ENCODE measurements at regions not wholly inside any gene's neighbourhood (a gene's known extent, or its start where the extent isn't known, plus 50 kb on each side); places are given as distances from the start of the nearest gene placed in this dataset.

GRCh38 chr11:29389793-29390192, 627.0 kb downstream of the KCNA4 start:
- no CpG with 5 or more reads among the region's 1 CpG for WGBS (ENCODE audit: insufficient coverage, insufficient read length)
- Histone ChIP-seq H3K4me1 (ENCODE audit: control insufficient read depth, insufficient read depth, low read length) (no peaks in the 10 kb centered on the region), H3K4me3 (ENCODE audit: low read length) (no peak overlapping the region), H3K27ac (ENCODE audit: low read length) (no peak overlapping the region), H3K27me3 (ENCODE audit: control insufficient read depth, insufficient read depth, low read length) (no peaks in the 10 kb centered on the region), H3K9me3 (ENCODE audit: control insufficient read depth, insufficient read depth, low read length) (no peaks in the 10 kb centered on the region; the same call in 1 of the 2 replicates), H3K36me3 (ENCODE audit: control insufficient read depth, insufficient read depth, low read length) (no peaks in the 10 kb centered on the region)
- no peak for DNase-seq (ENCODE audit: low read depth, low spot score)

GRCh38 chr11:29373725-29374124, 643.1 kb downstream of the KCNA4 start:
- H3K4me3 ChIP-seq (ENCODE audit: low read length): no peak overlapping the region
- H3K9me3 ChIP-seq (ENCODE audit: control insufficient read depth, insufficient read depth, low read length): no peaks in the 10 kb centered on the region
- no peaks in the 10 kb centered on the region for H3K36me3 ChIP-seq (ENCODE audit: control insufficient read depth, insufficient read depth, low read length)
- no peak for DNase-seq (ENCODE audit: low read depth, low spot score)
- H3K27me3 ChIP-seq (ENCODE audit: control insufficient read depth, insufficient read depth, low read length): no peaks in the 10 kb centered on the region
- WGBS (ENCODE audit: insufficient coverage, insufficient read length): no CpG with 5 or more reads among the region's 1 CpG
- H3K27ac ChIP-seq (ENCODE audit: low read length): no peak overlapping the region
- H3K4me1 ChIP-seq (ENCODE audit: control insufficient read depth, insufficient read depth, low read length): no peaks in the 10 kb centered on the region

DNA sequence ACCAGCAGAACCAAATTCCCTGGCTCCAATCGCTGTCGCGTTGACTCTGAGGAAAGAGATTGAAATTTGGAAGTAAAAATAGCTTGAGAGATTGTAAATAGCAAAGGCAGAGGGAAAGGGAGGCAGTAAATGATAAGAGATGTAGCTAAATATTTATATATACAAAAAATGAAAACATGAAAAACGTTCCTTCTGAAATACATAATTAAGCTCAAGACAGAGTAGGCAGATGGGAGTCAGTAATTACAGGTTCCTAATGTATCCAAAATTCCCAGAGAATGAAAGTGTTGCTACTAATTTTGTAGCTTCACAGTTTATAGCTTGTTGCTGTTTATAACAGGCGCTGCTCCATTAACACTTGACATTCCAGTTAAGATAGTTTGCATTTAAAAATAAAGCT, 648.7 kb downstream of the KCNA4 start:
- WGBS (ENCODE audit: insufficient coverage, insufficient read length): no CpG with 5 or more reads among the region's 5 CpGs
- Histone ChIP-seq H3K4me1 (ENCODE audit: control insufficient read depth, insufficient read depth, low read length) (no peaks in the 10 kb centered on the region), H3K27ac (ENCODE audit: low read length) (no peak overlapping the region), H3K4me3 (ENCODE audit: low read length) (no peak overlapping the region), H3K36me3 (ENCODE audit: control insufficient read depth, insufficient read depth, low read length) (no peaks in the 10 kb centered on the region), H3K27me3 (ENCODE audit: control insufficient read depth, insufficient read depth, low read length) (peaks cover 15% of the 10 kb centered on the region; the same call in 1 of the 2 replicates), H3K9me3 (ENCODE audit: control insufficient read depth, insufficient read depth, low read length) (no peaks in the 10 kb centered on the region)
- no peak for DNase-seq (ENCODE audit: low read depth, low spot score)

GRCh38 chr11:29364006-29364405, 652.8 kb downstream of the KCNA4 start:
- Histone ChIP-seq H3K27ac (ENCODE audit: low read length) (no peak overlapping the region), H3K36me3 (ENCODE audit: control insufficient read depth, insufficient read depth, low read length) (no peaks in the 10 kb centered on the region), H3K4me3 (ENCODE audit: low read length) (no peak overlapping the region), H3K4me1 (ENCODE audit: control insufficient read depth, insufficient read depth, low read length) (no peaks in the 10 kb centered on the region), H3K9me3 (ENCODE audit: control insufficient read depth, insufficient read depth, low read length) (no peaks in the 10 kb centered on the region), H3K27me3 (ENCODE audit: control insufficient read depth, insufficient read depth, low read length) (peaks cover 23% of the 10 kb centered on the region; the same call in 1 of the 2 replicates)
- no peak for DNase-seq (ENCODE audit: low read depth, low spot score)
- no CpG with 5 or more reads among the region's 2 CpGs for WGBS (ENCODE audit: insufficient coverage, insufficient read length)

DNA sequence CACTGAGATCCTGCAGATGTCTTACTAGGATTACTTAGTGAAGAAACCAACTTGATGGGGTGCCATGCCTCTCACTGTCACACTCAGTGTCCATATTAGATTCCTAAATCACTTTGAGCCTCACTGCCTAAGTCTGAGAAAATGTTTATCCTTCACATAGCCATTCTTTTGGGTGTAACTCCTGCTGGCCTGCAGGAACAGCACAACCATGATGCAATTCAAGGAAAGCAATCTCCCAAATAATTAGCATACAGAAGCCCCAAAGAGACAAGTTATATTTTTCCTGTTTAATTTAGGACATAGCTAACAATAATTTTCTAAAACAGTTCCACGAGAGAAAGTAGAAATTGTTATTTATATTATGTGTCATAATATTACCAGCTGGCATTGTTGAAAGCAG, 655.5 kb downstream of the KCNA4 start:
- no peak overlapping the region for H3K4me3 ChIP-seq (ENCODE audit: low read length)
- H3K9me3 ChIP-seq (ENCODE audit: control insufficient read depth, insufficient read depth, low read length): no peaks in the 10 kb centered on the region
- whole genome bisulfite sequencing (ENCODE audit: insufficient coverage, insufficient read length): no CpG with 5 or more reads among the region's 1 CpG
- no peak overlapping the region for H3K27ac ChIP-seq (ENCODE audit: low read length)
- DNase-seq (ENCODE audit: low read depth, low spot score): no peak
- H3K36me3 ChIP-seq (ENCODE audit: control insufficient read depth, insufficient read depth, low read length): no peaks in the 10 kb centered on the region
- H3K27me3 ChIP-seq (ENCODE audit: control insufficient read depth, insufficient read depth, low read length): peaks cover 17% of the 10 kb centered on the region; the same call in 1 of the 2 replicates
- no peaks in the 10 kb centered on the region for H3K4me1 ChIP-seq (ENCODE audit: control insufficient read depth, insufficient read depth, low read length)

DNA sequence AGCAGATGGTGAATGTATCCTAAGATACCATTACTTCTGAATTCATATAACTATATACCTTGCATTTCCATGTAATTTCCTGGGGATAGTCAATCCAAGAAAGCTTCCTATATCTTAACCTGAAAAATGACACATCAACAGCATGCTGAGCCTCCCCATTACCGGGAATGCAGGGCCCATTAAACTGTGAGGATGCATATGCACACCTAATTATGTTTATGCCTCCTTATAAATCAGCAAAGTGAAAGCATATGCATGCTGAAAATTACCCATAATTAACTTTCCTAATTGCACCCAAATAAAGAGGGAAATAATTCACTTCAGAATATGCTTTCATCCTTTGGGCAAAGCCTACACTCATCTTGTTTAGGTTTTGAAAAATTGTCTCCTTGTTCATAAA, 663.0 kb downstream of the KCNA4 start:
- WGBS (ENCODE audit: insufficient coverage, insufficient read length): no CpG with 5 or more reads among the region's 1 CpG
- Histone ChIP-seq H3K9me3 (ENCODE audit: control insufficient read depth, insufficient read depth, low read length) (no peaks in the 10 kb centered on the region), H3K27ac (ENCODE audit: low read length) (no peak overlapping the region), H3K4me1 (ENCODE audit: control insufficient read depth, insufficient read depth, low read length) (no peaks in the 10 kb centered on the region), H3K27me3 (ENCODE audit: control insufficient read depth, insufficient read depth, low read length) (no peaks in the 10 kb centered on the region), H3K4me3 (ENCODE audit: low read length) (no peak overlapping the region), H3K36me3 (ENCODE audit: control insufficient read depth, insufficient read depth, low read length) (no peaks in the 10 kb centered on the region)
- no peak for DNase-seq (ENCODE audit: low read depth, low spot score)

GRCh38 chr11:29352273-29352795, 664.5 kb downstream of the KCNA4 start:
- WGBS (ENCODE audit: insufficient coverage, insufficient read length): no CpG with 5 or more reads among the region's 3 CpGs
- H3K4me1 ChIP-seq (ENCODE audit: control insufficient read depth, insufficient read depth, low read length): no peaks in the 10 kb centered on the region
- no peak overlapping the region for H3K4me3 ChIP-seq (ENCODE audit: low read length)
- H3K27ac ChIP-seq (ENCODE audit: low read length): no peak overlapping the region
- H3K27me3 ChIP-seq (ENCODE audit: control insufficient read depth, insufficient read depth, low read length): no peaks in the 10 kb centered on the region
- DNase-seq (ENCODE audit: low read depth, low spot score): no peak
- no peaks in the 10 kb centered on the region for H3K36me3 ChIP-seq (ENCODE audit: control insufficient read depth, insufficient read depth, low read length)
- H3K9me3 ChIP-seq (ENCODE audit: control insufficient read depth, insufficient read depth, low read length): no peaks in the 10 kb centered on the region

DNA sequence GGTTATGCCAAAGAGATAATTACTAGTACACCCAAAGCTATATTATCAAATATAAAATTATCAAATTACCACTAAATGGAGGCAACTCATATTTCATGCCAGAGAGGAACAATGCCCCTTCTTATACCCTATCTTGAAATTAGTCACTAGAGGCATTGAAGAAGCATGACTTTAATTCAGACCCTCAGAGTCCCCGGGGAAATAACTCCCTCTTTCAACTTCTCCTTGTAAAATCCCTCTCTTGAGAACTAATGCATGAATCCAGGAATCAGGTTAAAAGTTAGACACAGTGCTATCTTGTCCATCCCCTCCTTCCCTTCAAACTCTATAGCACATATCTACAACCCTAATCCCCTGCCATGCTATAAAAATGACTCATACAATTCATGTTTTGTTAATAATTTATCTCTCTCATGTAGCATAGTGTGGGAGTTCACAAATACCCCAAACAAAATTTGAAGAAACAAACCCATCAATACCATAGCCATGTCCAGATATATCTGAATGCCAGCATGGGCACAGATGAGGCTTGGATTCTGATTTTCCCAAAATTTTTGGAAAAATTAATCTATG, 665.4 kb downstream of the KCNA4 start:
- Histone ChIP-seq H3K27me3 (ENCODE audit: control insufficient read depth, insufficient read depth, low read length) (no peaks in the 10 kb centered on the region), H3K36me3 (ENCODE audit: control insufficient read depth, insufficient read depth, low read length) (no peaks in the 10 kb centered on the region), H3K4me1 (ENCODE audit: control insufficient read depth, insufficient read depth, low read length) (no peaks in the 10 kb centered on the region), H3K9me3 (ENCODE audit: control insufficient read depth, insufficient read depth, low read length) (no peaks in the 10 kb centered on the region), H3K4me3 (ENCODE audit: low read length) (no peak overlapping the region), H3K27ac (ENCODE audit: low read length) (no peak overlapping the region)
- no peak for DNase-seq (ENCODE audit: low read depth, low spot score)
- no CpG with 5 or more reads among the region's 1 CpG for WGBS (ENCODE audit: insufficient coverage, insufficient read length)

DNA sequence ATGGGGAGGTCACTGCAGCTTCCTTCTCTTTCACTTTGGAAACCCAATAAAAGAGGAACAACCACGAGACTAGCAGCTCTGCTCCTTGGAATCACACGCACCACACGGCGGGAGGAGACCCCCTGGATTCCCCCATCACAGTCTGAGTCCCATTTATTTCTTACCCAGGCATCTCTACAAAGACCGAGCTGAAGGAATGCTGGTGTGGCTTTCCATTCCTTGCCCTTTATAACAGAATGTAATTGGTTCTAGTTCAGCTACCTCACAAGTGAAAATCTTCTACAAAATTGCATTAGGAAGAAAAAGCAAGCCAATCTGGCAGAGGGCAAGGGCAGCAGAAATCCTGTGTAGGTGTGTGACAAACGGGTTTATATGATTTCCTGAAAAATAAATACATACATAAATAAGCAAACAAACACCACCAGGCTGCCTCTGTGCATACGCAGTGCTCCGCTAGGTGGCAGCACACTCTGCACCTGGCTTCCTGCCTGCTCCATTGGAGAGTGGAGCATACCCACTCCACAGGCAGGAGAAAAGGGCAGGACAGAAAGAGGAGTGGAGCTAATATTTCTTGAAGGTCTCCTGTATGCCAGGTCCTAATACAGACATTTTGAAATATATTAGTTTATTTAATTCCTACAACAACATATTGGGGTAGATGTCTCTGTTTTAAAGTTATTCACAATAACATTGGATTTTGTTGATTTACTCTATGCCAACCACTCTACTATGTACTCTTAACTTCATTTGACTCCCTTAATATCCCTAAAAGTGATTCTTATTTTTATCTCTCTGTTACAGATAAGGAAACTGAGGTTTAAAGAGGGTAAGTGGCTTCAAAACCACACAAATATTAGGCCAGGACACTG, 673.1 kb downstream of the KCNA4 start:
- DNase-seq (ENCODE audit: low read depth, low spot score): peak; percentile 50
- Histone ChIP-seq H3K9me3 (ENCODE audit: control insufficient read depth, insufficient read depth, low read length) (no peaks in the 10 kb centered on the region), H3K36me3 (ENCODE audit: control insufficient read depth, insufficient read depth, low read length) (no peaks in the 10 kb centered on the region), H3K27ac (ENCODE audit: low read length) (no peak overlapping the region), H3K27me3 (ENCODE audit: control insufficient read depth, insufficient read depth, low read length) (no peaks in the 10 kb centered on the region), H3K4me1 (ENCODE audit: control insufficient read depth, insufficient read depth, low read length) (no peaks in the 10 kb centered on the region), H3K4me3 (ENCODE audit: low read length) (no peak overlapping the region)
- no CpG with 5 or more reads among the region's 8 CpGs for WGBS (ENCODE audit: insufficient coverage, insufficient read length)

DNA sequence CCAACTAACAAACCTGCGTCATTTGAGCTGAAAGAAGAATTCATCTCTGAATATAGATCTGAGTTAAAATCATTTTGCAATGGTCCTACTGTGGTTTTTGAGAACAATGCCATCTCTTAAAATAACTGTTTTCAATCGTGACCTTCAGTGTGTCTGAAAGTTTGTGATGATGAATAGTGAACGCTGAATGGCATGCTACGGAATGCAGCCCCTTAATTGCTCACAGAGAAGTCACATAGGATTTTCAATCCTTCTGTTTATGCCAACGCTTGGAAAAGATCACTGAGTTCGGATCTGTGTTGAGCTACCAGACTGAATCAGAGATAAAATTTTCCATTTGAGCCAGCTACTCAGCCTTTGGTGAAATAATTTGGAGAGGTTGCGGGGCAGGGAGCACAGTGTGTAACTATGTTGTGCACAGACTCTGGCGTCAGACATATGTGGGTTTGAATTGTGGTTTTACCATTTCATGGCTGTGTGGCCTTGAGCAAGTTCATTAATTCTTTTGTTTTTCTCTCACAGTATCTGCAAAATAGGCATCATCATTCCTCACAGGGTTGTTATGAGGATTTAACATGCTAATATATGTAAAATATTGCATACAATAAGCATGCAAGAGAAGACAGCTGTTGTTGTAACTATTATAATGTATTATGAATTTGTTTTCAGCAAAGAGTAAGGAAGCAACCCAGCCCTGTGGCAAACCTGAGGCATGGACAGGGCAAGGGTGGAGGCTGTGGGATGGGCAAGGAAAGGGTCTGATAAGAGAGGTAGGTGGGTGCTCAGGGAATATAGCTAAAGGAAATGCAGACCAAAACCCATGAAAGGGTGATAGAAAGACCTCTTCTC, 679.9 kb downstream of the KCNA4 start:
- H3K27ac ChIP-seq (ENCODE audit: low read length): no peak overlapping the region
- H3K27me3 ChIP-seq (ENCODE audit: control insufficient read depth, insufficient read depth, low read length): no peaks in the 10 kb centered on the region
- no peaks in the 10 kb centered on the region for H3K36me3 ChIP-seq (ENCODE audit: control insufficient read depth, insufficient read depth, low read length)
- H3K4me1 ChIP-seq (ENCODE audit: control insufficient read depth, insufficient read depth, low read length): no peaks in the 10 kb centered on the region
- no peaks in the 10 kb centered on the region for H3K9me3 ChIP-seq (ENCODE audit: control insufficient read depth, insufficient read depth, low read length)
- H3K4me3 ChIP-seq (ENCODE audit: low read length): no peak overlapping the region
- DNase-seq (ENCODE audit: low read depth, low spot score): no peak
- WGBS (ENCODE audit: insufficient coverage, insufficient read length): no CpG with 5 or more reads among the region's 8 CpGs
